ENCODE measurements at regions not wholly inside any gene's neighbourhood (a gene's known extent, or its start where the extent isn't known, plus 50 kb on each side); places are given as distances from the start of the nearest gene placed in this dataset.
"Not testable (repeated sequence)": the region's sequence is repeated elsewhere in the genome, so short reads cannot be mapped to it uniquely, and the experiment has no call there.

DNA sequence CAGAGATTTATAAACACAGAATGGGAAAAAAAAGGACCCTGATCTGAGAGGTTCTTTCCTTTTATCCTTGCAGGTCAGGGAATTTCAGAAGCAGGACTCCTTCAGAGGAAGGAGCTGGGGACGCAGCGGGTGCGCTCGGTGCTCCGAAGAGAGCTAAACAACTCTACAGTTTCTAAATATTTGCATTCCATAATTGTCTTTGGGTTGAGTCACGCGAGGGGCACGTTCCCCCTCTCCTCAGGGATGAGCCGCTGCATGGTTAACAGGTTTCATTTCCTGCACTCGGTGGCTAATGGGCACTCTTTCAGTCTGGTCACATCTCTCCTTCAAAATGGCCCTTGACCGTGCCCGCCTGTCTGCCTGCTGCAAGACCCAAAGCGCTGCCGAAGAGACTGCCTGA, 165.0 kb upstream of the HMHB1 start:
- Mint-ChIP-seq H3K27ac (no peak overlapping the region), H3K9me3 (no peaks in the 10 kb centered on the region), H3K4me1 (peaks cover 14% of the 10 kb centered on the region), H3K36me3 (peaks cover 1% of the 10 kb centered on the region), H3K4me3 (no peak overlapping the region)
- no peak for DNase-seq (ENCODE audit: low spot score in 2 of 2)
- ATAC-seq, result no peak

DNA sequence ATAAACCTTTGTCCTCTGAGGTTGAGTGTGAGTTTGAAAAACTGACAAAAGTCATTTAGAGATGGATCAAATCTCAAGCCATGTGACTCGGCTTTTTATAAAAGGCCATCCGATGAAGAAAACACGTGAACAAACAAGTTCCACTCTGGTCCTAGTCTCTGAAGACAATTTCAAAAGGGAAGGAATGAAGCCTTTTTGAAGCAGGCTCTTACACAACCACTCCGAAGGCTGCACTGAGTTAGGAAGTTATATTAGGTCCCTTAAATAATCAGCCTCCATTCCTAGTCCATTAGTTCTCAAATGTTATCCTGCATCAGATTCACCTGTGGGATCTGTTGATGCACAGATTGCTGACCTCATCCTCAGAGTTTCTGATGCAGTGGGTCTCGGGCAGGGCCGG, 166.6 kb upstream of the HMHB1 start:
- DNase-seq (ENCODE audit: low spot score in 2 of 2), result no peak
- no peaks in the 10 kb centered on the region for H3K36me3 Mint-ChIP-seq
- no peak for ATAC-seq
- no peak overlapping the region for H3K4me3 Mint-ChIP-seq
- no peak overlapping the region for H3K27ac Mint-ChIP-seq
- H3K4me1 Mint-ChIP-seq, result peaks cover 6% of the 10 kb centered on the region
- H3K9me3 Mint-ChIP-seq, result no peaks in the 10 kb centered on the region

- Mint-ChIP-seq H3K36me3 (no peaks in the 10 kb centered on the region), H3K27ac (no peak overlapping the region), H3K4me1 (no peaks in the 10 kb centered on the region), H3K4me3 (no peak overlapping the region), H3K9me3 (no peaks in the 10 kb centered on the region)
- ATAC-seq, result no peak
- DNase-seq (ENCODE audit: low spot score in 2 of 2), result no peak
Observed at GRCh38 chr5:143644727-143645126, 167.2 kb upstream of the HMHB1 start.

DNA sequence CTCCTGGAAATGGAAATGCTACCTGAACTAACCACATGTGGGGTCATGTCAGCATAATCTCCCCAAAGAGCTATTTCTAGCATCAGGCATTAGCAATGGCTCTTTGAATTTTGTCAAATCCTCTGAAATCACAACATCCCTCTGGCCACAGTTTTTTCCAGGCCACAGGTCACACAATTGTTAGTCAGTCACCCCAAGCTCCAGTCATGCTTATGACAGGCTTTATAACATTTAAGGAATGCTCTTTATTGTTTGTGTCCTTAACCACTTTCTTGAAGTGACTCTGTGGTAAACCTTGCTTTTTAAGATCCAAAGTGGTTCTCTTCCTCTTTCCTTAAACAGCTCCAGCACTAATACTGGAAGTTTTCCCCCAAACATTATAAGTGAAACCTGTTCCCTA, 169.2 kb upstream of the HMHB1 start:
- H3K36me3 Mint-ChIP-seq, result no peaks in the 10 kb centered on the region
- H3K27ac Mint-ChIP-seq, result no peak overlapping the region
- no peaks in the 10 kb centered on the region for H3K9me3 Mint-ChIP-seq
- H3K4me1 Mint-ChIP-seq, result no peaks in the 10 kb centered on the region
- H3K4me3 Mint-ChIP-seq, result no peak overlapping the region
- no peak for ATAC-seq
- DNase-seq (ENCODE audit: low spot score in 2 of 2), result no peak

- H3K36me3 Mint-ChIP-seq, result no peaks in the 10 kb centered on the region
- H3K9me3 Mint-ChIP-seq, result no peaks in the 10 kb centered on the region
Observed at GRCh38 chr5:143641549-143642355, 170.2 kb upstream of the HMHB1 start.

GRCh38 chr5:143638654-143639053, 173.3 kb upstream of the HMHB1 start:
- Mint-ChIP-seq H3K4me3 (no peak overlapping the region), H3K4me1 (no peaks in the 10 kb centered on the region), H3K36me3 (no peaks in the 10 kb centered on the region), H3K27ac (no peak overlapping the region), H3K9me3 (no peaks in the 10 kb centered on the region)
- ATAC-seq, result no peak
- no peak for DNase-seq (ENCODE audit: low spot score in 2 of 2)

More at GRCh38 chr5:143641549-143642355, 170.2 kb upstream of the HMHB1 start:
- Mint-ChIP-seq H3K4me3 (no peak overlapping the region), H3K4me1 (no peaks in the 10 kb centered on the region), H3K27ac (no peak overlapping the region)
- ATAC-seq, result no peak
- DNase-seq (ENCODE audit: low spot score in 2 of 2), result no peak

DNA sequence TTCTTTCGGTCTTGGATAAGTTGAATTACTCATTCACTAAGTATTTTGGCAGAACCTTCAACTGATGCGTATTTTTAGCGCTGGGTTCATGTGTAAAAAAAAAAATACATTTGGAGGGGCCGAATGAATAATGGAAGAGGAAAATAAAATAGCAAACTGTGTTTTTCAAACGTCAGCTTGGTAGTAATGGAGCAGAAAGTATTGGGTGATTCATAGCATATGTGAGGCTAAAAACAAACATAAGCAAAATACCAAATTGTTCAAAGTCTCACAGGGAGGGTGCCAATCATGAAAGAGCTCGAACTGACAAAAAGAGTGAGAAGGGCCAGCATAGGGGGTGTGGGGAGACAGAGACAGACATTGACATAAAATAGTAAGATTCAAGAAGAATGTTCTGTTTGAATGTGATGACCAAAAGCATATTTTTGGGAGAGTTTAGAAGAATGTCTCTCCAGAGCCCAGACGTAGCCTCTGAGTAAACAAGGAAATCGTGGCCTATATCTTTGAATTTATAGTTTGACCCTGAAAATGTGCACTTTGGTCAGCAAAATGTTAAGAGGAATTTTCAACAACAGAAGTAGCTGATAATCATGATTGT, 174.9 kb upstream of the HMHB1 start:
- Mint-ChIP-seq H3K4me1 (no peaks in the 10 kb centered on the region), H3K36me3 (no peaks in the 10 kb centered on the region), H3K27ac (no peak overlapping the region), H3K4me3 (no peak overlapping the region), H3K9me3 (no peaks in the 10 kb centered on the region)
- DNase-seq (ENCODE audit: low spot score in 2 of 2), result no peak
- ATAC-seq, result no peak

GRCh38 chr5:143635888-143636287, 176.1 kb upstream of the HMHB1 start:
- no peak for ATAC-seq
- no peak for DNase-seq (ENCODE audit: low spot score in 2 of 2)
- no peak overlapping the region for H3K4me3 Mint-ChIP-seq
- H3K36me3 Mint-ChIP-seq, result no peaks in the 10 kb centered on the region
- no peak overlapping the region for H3K27ac Mint-ChIP-seq
- H3K9me3 Mint-ChIP-seq, result no peaks in the 10 kb centered on the region
- H3K4me1 Mint-ChIP-seq, result no peaks in the 10 kb centered on the region

DNA sequence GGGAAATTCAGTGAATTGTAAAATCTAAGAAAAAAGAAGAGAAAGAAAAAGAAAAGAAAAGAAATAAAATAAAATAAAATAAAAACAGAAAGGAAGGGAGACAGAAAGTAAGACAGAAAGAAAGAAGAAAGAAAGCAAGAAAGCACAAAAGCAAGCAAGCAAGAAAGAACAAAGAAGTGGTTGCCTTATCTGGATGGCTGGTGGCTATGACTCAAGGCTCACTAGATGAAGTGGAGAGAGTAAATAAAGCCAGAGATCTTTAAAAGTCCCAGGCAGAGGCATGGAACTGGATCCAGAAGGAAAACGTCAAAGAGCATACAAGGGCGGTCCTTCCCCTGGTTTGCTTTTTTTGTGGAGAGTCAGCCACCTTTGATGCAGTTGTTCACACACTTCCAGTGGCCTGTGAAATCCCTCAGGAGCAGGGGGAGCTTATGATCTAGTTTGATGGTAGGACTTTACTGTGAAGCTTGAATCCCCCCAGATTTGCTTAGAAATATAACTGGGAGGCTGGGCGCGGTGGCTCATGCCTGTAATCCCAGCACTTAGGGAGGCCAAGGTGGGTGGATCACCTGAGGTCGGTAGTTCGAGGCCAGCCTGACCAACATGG, 176.7 kb upstream of the HMHB1 start:
- no peak for DNase-seq (ENCODE audit: low spot score in 2 of 2)
- ATAC-seq, result no peak
- H3K36me3 Mint-ChIP-seq, result no peaks in the 10 kb centered on the region
- no peaks in the 10 kb centered on the region for H3K9me3 Mint-ChIP-seq
- H3K4me3 Mint-ChIP-seq, result no peak overlapping the region
- H3K4me1 Mint-ChIP-seq, result no peaks in the 10 kb centered on the region
- H3K27ac Mint-ChIP-seq, result no peak overlapping the region

DNA sequence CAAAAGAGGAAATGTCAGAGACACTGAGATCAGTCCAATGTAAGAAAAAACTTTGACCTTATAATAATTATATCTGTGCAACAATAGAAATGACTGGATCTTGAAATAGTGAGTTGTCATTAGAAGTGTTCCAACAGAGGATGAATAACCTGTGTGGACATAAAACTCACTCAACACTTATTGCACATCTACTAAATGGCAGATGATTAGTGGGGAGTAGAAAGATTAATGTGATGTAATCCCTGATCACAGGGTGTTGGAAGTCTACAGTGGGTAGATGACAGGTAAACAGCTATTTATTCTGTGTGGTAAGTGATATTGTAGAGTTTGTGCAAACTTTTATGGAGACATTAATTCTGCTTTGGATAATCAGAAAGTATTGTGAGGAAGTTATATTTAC, 177.3 kb upstream of the HMHB1 start:
- no peaks in the 10 kb centered on the region for H3K36me3 Mint-ChIP-seq
- ATAC-seq (no peak), DNase-seq (ENCODE audit: low spot score in 2 of 2) (no peak)
- no peaks in the 10 kb centered on the region for H3K9me3 Mint-ChIP-seq
- no peaks in the 10 kb centered on the region for H3K4me1 Mint-ChIP-seq
- H3K27ac Mint-ChIP-seq, result no peak overlapping the region
- no peak overlapping the region for H3K4me3 Mint-ChIP-seq

- Mint-ChIP-seq H3K4me1 (no peaks in the 10 kb centered on the region), H3K36me3 (no peaks in the 10 kb centered on the region), H3K9me3 (no peaks in the 10 kb centered on the region), H3K4me3 (no peak overlapping the region), H3K27ac (no peak overlapping the region)
- no peak for ATAC-seq
- DNase-seq (ENCODE audit: low spot score in 2 of 2), result no peak
Observed at GRCh38 chr5:143629871-143630659, 181.9 kb upstream of the HMHB1 start.

DNA sequence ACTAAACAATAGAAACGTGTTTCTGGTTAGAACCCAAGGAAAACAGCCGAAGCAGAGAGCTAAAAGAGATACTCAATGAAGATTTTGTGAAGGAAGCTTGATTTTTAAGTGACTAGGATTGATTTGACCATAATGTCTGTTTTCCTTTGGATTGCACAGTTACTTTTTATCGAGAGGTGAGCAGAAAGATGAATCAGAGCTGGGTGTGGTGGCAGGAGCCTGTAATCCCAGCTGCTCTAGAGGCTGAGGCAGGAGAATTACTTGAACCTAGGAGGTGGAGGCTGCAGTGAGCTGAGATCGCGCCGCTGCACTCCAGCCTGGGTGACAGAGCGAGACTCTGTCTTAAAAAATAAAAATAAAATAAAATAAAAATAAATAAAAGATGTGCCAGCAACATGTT, 186.9 kb upstream of the HMHB1 start:
- H3K9me3 Mint-ChIP-seq; ATAC-seq; H3K4me1 Mint-ChIP-seq; H3K36me3 Mint-ChIP-seq; H3K27ac Mint-ChIP-seq; H3K4me3 Mint-ChIP-seq; DNase-seq (ENCODE audit: low spot score in 2 of 2): not testable (repeated sequence)

DNA sequence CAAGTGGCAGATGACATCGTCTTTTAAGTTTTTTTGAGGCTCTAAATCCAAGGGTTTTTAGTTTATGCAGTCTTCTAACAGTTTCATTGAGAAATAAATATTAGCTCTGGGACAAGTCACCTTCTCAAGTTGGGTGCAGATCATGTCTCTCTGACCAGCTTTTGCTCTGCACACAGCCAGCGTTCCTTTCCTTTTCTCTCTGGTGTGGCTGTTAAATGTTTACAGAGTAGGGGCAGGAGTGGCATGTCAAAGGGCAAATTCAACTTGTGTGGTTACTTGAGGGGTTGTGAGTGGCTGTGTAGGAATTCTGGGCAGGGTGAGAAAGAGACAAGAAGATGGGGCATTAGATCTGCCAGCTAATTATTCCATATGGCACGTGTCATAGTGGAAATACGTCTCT, 187.5 kb upstream of the HMHB1 start:
- Mint-ChIP-seq H3K4me1 (no peaks in the 10 kb centered on the region), H3K4me3 (no peak overlapping the region), H3K36me3 (no peaks in the 10 kb centered on the region), H3K27ac (no peak overlapping the region), H3K9me3 (no peaks in the 10 kb centered on the region)
- no peak for DNase-seq (ENCODE audit: low spot score in 2 of 2)
- no peak for ATAC-seq

DNA sequence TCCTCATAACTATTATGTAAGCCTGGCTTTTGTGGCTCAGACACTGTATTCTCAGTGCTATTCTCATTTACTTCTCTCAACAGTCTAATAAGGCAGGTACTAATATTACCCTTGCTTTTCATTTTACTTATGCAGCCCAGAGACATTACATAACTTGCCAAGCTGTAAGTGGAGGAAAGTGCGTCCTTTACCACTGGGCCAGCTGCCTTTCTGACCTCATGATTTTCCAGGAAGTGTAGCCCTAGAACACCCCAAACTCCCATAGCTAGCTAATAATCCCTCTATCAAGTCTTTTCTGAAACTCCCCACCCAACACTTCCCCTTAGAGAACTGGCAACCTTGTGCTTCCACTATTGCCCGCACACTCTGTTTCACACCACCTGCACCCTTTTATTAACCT, 192.9 kb upstream of the HMHB1 start:
- no peaks in the 10 kb centered on the region for H3K9me3 Mint-ChIP-seq
- ATAC-seq, result no peak
- H3K4me1 Mint-ChIP-seq, result peaks cover 4% of the 10 kb centered on the region
- no peak overlapping the region for H3K4me3 Mint-ChIP-seq
- no peak for DNase-seq (ENCODE audit: low spot score in 2 of 2)
- H3K27ac Mint-ChIP-seq, result no peak overlapping the region
- H3K36me3 Mint-ChIP-seq, result no peaks in the 10 kb centered on the region

DNA sequence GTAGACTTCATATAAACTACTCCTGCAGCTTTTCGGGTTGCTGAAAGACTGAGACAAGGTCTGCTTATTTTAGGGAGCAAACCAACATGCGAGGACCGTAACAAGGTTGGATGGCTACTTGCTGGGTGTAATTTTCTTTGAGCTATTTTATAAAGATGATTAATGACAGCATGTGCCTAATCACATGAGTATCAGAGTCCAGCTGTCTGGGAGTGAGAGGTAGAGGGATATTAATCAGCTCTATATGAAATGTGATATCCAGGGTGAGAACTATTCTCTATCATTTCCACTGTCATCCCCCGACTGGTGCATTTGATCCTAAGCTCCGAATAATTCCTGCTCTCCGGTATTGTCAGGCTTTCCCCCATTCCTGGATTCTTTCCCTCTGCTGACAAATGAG, 193.8 kb upstream of the HMHB1 start:
- H3K4me3 Mint-ChIP-seq, result no peak overlapping the region
- no peak overlapping the region for H3K27ac Mint-ChIP-seq
- DNase-seq (ENCODE audit: low spot score in 2 of 2) (no peak), ATAC-seq (no peak)
- H3K36me3 Mint-ChIP-seq, result no peaks in the 10 kb centered on the region
- peaks cover 7% of the 10 kb centered on the region for H3K4me1 Mint-ChIP-seq
- H3K9me3 Mint-ChIP-seq, result no peaks in the 10 kb centered on the region
